DMS153 treated with DMSO at 0.1 percent for 48 hours (cell line): ENCODE measurements at regions not wholly inside any gene's neighbourhood (a gene's known extent, or its start where the extent isn't known, plus 50 kb on each side); places are given as distances from the start of the nearest gene placed in this dataset.

Experiments
- DNase-seq: peaks from one replicate; lab custom pipeline; 2025; ENCODE audit not compliant: unreplicated experiment; lab: John Stamatoyannopoulos, UW

DNA sequence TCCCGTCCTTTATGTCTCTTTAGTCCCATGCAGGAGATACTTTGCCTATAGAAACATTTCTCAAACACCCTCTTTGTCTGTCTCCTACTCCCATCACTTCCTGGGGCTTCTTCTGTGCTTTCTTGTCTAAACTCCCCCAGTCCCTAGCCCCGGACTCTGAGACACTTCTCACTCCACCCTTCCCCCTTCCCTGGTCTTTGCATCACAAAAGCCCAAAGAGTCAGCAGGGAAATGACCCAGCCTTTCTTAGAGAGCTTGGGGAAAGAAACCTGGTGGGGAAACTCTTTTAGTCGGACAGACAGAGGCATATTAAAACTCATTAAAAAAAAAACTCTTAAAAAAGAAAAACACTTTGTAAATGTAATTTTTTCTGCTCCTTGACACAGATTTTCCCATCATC lies 211.2 kb downstream of the TJP1 start:
- DNase-seq = no peak

DNA sequence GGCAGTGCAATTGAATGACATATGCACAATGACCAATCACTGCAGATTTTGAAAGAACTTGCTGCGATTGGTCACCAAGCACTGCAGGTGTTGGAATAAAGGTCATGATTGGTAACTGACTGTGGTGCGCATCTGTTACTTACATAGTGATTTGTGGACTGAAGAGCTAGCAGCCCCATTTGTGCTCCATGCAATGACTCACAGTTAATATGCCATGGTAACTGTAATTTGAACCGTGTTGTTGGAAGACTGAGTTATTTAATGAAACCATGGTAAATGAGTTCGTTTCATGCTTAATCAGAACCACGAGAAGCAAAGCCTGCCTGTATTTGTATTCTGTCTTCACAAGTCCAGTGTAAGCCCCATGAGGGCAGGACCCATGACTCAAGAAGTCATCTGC lies 220.5 kb downstream of the TJP1 start:
- no peak for DNase-seq

DNA sequence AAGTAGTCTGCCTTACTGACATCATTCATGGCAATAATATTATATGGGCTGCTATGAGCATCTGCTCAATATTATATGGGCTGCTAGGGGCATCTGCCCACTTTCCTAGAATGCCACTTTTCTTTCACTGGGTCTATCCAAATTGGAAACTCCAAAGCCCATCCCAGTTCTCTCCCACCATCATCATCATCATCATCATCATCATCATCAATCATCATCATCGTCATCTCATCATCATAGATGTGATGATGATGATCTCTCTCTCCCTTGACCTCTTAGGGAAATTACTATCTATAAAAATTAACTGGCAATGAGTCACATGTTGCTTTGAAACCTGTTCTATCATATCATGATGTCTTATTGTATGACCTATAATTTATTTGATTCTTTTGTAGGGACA lies 222.0 kb downstream of the TJP1 start:
- DNase-seq = no peak

DNA sequence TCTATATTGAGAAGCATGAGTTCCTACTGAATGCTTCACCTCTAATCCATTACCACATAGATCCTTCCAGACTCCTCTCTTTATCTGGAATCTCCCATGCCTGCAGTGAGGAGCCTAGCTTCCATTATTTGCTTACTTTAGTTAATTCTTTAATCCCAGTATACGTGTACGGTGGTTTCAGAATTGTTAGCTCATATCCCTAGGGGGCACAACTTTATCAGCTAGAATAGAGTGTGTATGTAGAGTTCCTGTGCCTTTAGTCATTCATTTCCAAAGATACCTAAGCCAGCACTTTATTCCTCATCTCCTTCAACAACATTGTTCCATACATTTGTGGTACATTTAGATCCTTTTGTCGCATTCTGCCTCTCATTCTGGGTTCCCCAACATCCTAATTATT lies 226.0 kb downstream of the TJP1 start:
- no peak for DNase-seq

- DNase-seq = no peak
Measured at GRCh38 chr15:29593629-29594028, 228.6 kb downstream of the TJP1 start.

GRCh38 chr15:29593111-29593510 lies 229.2 kb downstream of the TJP1 start:
- DNase-seq = no peak

- DNase-seq = no peak
Measured at GRCh38 chr15:29590701-29591100, 231.6 kb downstream of the TJP1 start.

- DNase-seq = no peak
Measured at GRCh38 chr15:29589975-29590374, 232.3 kb downstream of the TJP1 start.

DNA sequence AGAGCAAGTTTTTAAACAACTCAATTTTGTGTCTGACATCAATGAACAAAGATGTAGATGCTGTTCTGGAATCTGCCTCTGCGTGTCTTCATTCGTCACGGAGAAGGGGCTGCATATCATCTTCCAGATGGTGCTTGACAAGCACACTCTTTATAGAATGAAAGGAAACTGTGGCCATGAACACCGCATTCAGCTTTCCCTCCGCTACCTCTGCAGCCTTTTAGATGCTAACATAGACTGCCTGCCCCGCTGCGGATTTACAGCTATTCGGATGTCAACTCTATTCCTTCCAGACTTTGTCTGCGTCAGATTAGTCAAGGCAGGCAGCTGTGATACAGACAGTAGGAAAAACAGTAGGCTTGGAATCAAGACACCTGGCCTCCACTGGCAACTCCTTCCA lies 232.9 kb downstream of the TJP1 start:
- DNase-seq = no peak

DNA sequence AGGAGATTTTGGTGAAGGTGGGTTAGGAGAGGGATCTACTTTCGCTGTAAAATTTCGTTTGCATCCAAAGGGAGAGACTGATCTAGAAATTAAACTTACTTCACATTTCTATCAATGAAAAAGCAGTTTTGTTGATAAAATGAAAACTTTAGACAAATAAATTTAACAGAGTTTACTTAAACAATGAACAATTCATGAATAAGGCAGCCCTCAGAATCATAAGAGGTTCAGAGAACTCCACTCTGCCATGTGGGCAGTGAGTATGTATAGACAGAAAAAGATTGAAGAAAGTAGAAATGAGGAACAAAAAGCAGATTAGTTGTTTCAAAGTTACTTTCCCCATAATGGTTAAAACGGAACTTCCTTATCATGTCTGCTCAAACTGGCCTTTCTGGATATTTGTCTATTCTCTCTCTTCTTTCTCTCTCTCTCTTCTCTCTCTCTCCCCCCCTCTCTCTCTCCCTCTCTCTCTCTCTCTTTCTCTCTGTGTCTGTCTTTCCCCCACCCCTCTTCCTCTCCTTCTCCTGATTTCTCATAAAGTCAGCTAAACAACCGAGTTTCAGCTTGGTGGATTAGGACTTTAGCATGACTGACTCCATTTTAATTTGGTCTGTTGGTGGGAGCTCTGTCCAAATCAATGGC lies 248.9 kb downstream of the TJP1 start:
- no peak for DNase-seq

DNA sequence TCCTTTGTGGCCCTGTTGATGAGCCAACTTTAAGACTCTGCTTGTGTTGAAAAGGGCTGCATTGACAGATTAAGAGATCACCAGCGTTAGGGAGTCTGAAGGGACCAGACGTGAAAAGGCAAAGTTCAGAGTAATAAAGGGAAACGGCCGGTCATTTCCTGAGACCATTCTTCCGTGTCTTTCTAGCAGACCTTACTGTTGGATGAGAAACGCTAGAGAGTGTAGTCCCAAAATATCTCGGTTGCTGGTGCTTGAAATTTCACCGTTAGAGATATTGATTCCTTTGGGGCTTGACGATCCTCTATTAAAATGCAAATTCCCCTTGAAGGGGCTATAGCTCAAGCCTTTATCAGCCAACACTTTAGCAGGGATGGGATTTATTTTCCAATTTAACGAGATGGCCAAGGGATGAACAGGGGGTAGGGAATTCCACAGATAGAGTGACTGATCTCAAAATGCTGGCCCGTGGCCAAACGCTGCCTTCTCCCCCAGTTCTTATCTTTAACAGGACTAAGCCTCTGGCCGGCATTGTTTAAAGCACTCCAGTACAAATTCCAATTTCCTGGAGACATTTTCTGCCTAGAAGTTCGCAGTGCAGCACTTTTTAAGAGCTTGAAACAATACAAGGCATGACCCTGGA lies 250.4 kb downstream of the TJP1 start:
- DNase-seq = no peak

- DNase-seq = no peak
Measured at GRCh38 chr15:29570948-29571791, 251.1 kb downstream of the TJP1 start.

DNA sequence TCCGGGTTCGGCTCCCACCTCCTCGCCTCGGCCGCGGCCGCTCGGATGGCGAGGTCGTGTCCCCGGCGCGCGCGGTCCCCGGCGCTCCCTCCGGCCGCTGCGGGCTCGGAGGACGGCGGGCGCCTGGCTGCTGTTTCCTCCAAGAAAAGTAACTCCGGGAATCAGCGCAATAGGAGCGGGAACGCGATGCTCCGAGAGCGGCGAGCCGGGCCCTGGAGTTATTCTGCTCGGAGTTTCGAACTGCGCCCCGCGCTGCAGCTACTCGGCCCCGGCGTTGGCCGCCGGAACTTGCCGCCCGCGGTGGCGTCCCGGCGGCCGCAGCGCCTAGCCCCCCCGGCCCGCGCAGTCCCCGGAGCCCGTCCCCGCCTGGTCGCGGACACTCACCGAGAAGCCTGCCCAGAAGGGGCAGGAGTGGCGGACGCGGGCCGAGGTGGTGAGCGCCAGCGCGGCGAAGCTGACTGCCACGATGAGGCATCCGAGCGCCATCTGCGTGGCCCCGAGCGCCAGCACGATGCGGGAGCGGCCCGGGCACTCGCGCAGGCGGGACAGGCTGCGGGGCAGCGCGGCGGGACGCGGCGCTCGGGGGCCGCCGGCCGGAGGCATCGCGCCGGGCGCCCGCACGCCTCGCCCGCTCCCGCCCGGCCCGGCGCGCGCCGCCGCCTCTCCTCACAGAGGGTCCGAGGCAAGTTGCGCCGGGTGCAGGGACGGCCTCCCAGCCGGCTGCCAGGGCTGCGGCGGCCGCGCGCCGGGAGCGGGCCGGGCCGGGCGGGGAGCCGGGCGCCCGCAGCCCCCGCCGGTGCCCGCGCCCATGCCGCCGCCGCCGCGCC lies 251.9 kb downstream of the TJP1 start:
- no peak for DNase-seq

GRCh38 chr15:29569533-29570092 lies 252.7 kb downstream of the TJP1 start:
- no peak for DNase-seq

DNA sequence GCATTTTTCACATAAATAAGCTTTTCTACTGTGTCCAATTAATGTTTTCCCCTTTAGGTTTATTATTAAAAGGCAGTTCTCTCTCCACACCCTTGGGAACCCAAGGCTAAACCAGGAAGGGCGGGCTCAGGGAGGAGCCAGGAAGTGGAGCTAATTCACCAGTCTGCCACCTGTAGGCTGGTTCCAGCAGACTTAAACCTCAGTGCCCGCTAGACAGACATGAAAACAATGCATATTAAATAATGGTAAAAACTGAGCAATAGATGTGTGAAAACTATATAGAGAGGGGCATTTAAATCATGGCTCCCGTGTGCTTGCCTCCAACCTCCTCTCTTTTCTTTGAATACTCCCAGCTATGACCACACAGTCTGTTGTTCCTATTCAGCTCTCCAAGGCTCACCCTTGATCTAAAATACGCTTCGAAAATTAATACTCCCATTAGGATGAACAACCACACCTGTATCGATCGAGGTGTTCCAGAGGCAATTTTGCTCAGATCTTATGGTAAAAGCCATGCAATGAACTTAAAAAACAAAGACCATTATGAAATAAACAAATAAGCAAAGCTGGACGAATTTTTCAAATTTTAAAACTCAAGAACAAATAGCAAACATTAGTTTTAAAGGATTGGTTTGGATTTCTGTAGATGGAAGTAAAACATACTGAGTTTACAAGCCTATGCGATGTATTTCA lies 253.3 kb downstream of the TJP1 start:
- DNase-seq = no peak

DNA sequence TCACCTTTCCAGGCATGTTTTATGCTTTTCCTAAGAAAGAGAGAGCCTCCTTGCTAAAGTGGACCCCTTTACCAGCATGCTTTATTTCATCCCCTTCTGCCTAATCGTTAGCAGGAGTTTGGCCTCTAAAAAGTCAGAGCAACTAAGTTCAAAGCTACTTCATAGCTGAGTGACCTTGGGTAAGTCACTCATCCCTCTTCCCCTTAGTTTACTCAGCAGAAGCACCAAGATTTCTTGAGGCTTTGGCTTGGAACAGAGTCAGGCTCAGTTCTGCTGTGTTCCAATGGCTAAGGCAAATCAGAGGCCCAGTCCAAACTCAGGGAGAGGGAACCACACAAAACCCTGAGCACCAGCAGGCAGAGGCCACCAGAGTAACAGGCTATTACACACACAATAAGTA lies 254.9 kb downstream of the TJP1 start:
- DNase-seq = no peak

DNA sequence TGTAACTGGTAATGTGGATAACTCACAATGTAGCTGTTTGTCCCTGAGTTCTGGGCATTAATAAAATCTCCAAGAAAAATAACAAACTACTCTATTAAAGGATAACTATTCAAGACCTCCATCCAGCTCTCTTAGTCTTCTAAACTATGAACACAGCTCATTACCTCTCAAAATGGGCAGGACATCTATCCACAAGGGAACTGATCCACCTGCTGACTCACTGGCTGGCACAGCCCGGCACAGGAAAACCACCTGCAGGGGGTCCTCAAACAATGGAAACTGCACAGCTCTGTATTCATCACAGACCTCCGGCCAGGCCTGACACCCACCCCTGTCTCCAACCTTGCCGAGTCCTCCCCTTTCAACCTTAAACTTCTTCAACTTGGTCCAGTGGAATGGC lies 255.4 kb downstream of the TJP1 start:
- DNase-seq = no peak

- no peak for DNase-seq
Measured at GRCh38 chr15:29563112-29563511, 259.2 kb downstream of the TJP1 start.

DNA sequence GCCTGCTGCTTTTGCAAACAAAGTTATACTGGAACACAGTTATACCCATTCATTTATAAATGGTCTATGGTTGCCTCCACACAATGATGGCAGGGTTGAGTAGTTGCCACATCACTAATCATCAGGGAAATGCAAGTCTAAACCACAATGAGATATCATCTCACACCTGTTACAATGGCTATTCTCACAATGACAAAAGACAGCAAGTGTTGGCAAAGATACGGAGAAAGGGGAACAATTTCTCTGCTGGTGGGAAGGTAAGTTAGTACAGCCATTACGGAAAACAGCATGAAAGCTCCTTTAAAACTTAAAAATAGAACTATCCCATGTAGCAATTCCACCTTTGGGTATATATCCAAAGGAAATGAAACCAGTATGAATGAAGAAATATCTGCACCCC lies 261.4 kb downstream of the TJP1 start:
- no peak for DNase-seq

DNA sequence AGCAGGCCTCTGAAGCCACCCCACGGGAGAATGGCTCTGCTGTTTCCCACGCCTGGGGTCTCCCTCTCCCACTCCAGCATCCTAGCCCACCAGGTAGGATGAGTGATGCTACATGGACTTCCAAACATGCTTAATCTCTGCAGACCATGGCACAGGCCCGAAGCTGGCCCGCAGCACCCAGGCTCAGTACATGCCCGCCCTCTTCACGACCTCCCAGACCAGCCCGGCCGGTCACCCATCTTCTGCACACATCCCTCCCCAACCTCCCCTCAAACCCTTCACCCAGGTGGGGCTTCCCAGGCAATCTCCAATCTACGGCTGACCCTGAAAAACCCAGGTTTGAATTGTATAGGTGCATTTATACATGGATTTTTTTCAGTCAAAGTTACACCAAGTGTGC lies 264.0 kb downstream of the TJP1 start:
- DNase-seq = no peak
